ENCODE measurements at regions not wholly inside any gene's neighbourhood (a gene's known extent, or its start where the extent isn't known, plus 50 kb on each side); places are given as distances from the start of the nearest gene placed in this dataset.

- Histone ChIP-seq H3K9me3 (ENCODE audit: low read depth) (no peaks in the 10 kb centered on the region), H3K27me3 (no peaks in the 10 kb centered on the region), H3K4me2 (no peak overlapping the region), H4K20me1 (ENCODE audit: insufficient read depth, poor library complexity, severe bottlenecking) (no peaks in the 10 kb centered on the region), H3K4me1 (ENCODE audit: insufficient read depth) (no peaks in the 10 kb centered on the region), H3K4me3 (no peak overlapping the region), H3K36me3 (replicated peaks; ENCODE audit: insufficient read depth, low read depth) (no peaks in the 10 kb centered on the region), H3K27ac (no peak overlapping the region), H3K79me2 (no peaks in the 10 kb centered on the region), H3K9me2 (replicated peaks; ENCODE audit: insufficient read depth) (no peaks in the 10 kb centered on the region), H2AFZ (no peak overlapping the region)
- TF ChIP-seq EZH2 (IDR thresholded peaks at IDR 0.05; ENCODE audit: borderline replicate concordance) = no peak
- no peak for TF ChIP-seq EZH2phosphoT487 (IDR thresholded peaks at IDR 0.05; ENCODE audit: low read depth, severe bottlenecking, unreplicated experiment)
- TF ChIP-seq CTCF (IDR thresholded peaks at IDR 0.05; ENCODE audit: poor library complexity) = no peak
- WGBS (ENCODE audit: low lambda C conversion rate, missing lambda C conversion rate) = 83% methylated on average over 1 of the region's 1 CpG
- DNase-seq (ENCODE audit: low spot score) = no peak
These were observed 1761.8 kb downstream of the SUCLG1 start for GRCh38 chr2:82697231-82697630.

- Histone ChIP-seq H3K4me2 (no peak overlapping the region), H3K4me3 (no peak overlapping the region), H3K9me3 (ENCODE audit: low read depth) (no peaks in the 10 kb centered on the region), H3K27ac (no peak overlapping the region), H2AFZ (no peak overlapping the region), H3K79me2 (no peaks in the 10 kb centered on the region), H3K36me3 (replicated peaks; ENCODE audit: insufficient read depth, low read depth) (no peaks in the 10 kb centered on the region), H3K27me3 (no peaks in the 10 kb centered on the region), H3K4me1 (ENCODE audit: insufficient read depth) (no peaks in the 10 kb centered on the region), H3K9me2 (replicated peaks; ENCODE audit: insufficient read depth) (no peaks in the 10 kb centered on the region), H4K20me1 (ENCODE audit: insufficient read depth, poor library complexity, severe bottlenecking) (no peaks in the 10 kb centered on the region)
- DNase-seq (ENCODE audit: low spot score) = no peak
- 84% methylated on average over 2 of the region's 2 CpGs for WGBS (ENCODE audit: low lambda C conversion rate, missing lambda C conversion rate)
- TF ChIP-seq EZH2 (IDR thresholded peaks at IDR 0.05; ENCODE audit: borderline replicate concordance) (no peak), CTCF (IDR thresholded peaks at IDR 0.05; ENCODE audit: poor library complexity) (no peak), EZH2phosphoT487 (IDR thresholded peaks at IDR 0.05; ENCODE audit: low read depth, severe bottlenecking, unreplicated experiment) (no peak)
These were observed 1764.6 kb downstream of the SUCLG1 start for GRCh38 chr2:82694431-82694830.

- 90% methylated on average over 2 of the region's 2 CpGs for WGBS (ENCODE audit: low lambda C conversion rate, missing lambda C conversion rate)
- H3K4me2 ChIP-seq = no peak overlapping the region
- no peaks in the 10 kb centered on the region for H3K9me2 ChIP-seq (replicated peaks; ENCODE audit: insufficient read depth)
- H3K36me3 ChIP-seq (replicated peaks; ENCODE audit: insufficient read depth, low read depth) = no peaks in the 10 kb centered on the region
- no peak overlapping the region for H3K4me3 ChIP-seq
- H3K4me1 ChIP-seq (ENCODE audit: insufficient read depth) = no peaks in the 10 kb centered on the region
- no peaks in the 10 kb centered on the region for H3K27me3 ChIP-seq
- no peaks in the 10 kb centered on the region for H3K79me2 ChIP-seq
- no peak for TF ChIP-seq EZH2 (IDR thresholded peaks at IDR 0.05; ENCODE audit: borderline replicate concordance)
- TF ChIP-seq CTCF (IDR thresholded peaks at IDR 0.05; ENCODE audit: poor library complexity) = no peak
- TF ChIP-seq EZH2phosphoT487 (IDR thresholded peaks at IDR 0.05; ENCODE audit: low read depth, severe bottlenecking, unreplicated experiment) = no peak
- no peaks in the 10 kb centered on the region for H4K20me1 ChIP-seq (ENCODE audit: insufficient read depth, poor library complexity, severe bottlenecking)
- DNase-seq (ENCODE audit: low spot score) = no peak
- H3K9me3 ChIP-seq (ENCODE audit: low read depth) = no peaks in the 10 kb centered on the region
- no peak overlapping the region for H2AFZ ChIP-seq
- H3K27ac ChIP-seq = no peak overlapping the region
These were observed 1768.2 kb downstream of the SUCLG1 start for GRCh38 chr2:82690757-82691411.
